Midbrain (tissue), 1 donor: ENCODE measurements at regions not wholly inside any gene's neighbourhood (a gene's known extent, or its start where the extent isn't known, plus 50 kb on each side); places are given as distances from the start of the nearest gene placed in this dataset.

Experiments
- DNase-seq: peaks from one replicate; lab custom pipeline; 2025; lab: John Stamatoyannopoulos, UW

DNA sequence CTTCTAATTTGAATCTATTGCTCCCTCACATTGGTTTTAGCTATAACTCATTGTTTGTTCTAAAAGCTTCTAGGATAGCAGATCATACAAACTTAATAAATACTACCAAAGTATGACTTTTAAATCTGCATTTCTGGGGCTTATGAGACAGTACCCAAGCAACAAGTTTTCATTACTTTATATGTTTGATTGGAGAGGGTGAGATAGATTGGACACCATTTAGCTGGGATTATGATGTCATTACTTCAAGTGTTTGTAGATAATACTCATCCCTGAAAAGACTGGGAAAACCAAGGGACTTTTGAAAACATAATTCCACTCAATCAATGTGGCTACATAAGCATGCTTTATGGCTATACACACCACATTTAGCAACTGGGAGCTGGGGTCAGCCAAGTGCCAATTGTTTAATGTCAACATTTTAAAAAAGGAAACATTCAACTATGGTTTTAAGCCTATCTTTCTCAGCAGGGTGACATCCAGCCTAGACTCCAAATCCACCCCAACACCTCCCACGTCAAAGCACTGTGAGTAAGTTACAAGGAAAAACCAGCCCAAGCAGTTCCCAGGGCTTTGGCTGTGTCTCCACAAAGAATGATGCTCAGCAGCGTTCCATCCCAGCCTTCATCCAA is 119.9 kb downstream of the ETAA1 start:
- DNase-seq, result no peak

GRCh38 chr2:67522148-67522547 is 125.0 kb downstream of the ETAA1 start:
- DNase-seq, result no peak

GRCh38 chr2:67524213-67524612 is 127.1 kb downstream of the ETAA1 start:
- no peak for DNase-seq

- DNase-seq, result no peak
Measured at GRCh38 chr2:67524777-67525176, 127.6 kb downstream of the ETAA1 start.

- DNase-seq, result no peak
Measured at GRCh38 chr2:67526283-67526682, 129.2 kb downstream of the ETAA1 start.

GRCh38 chr2:67528320-67528719 is 131.2 kb downstream of the ETAA1 start:
- no peak for DNase-seq

DNA sequence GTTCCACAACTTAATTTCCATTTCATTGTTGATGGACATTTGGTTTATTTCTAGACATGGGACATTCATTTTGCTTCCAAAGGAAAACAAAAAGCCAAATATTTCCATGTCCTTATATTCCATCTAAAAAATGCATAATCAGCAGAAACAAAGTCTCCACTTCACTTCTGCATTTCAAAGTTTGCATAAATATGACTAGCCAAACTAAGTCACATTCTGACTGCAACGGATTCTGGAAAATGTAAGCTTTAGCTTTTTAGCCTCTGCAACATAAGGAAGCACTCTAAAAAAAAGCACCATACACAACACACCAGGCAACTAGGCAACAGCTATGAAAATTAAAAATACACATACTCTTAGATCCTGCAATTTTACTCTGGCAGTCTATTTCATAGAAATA is 135.3 kb downstream of the ETAA1 start:
- DNase-seq, result no peak

- no peak for DNase-seq
Measured at GRCh38 chr2:67534745-67535144, 137.6 kb downstream of the ETAA1 start.

DNA sequence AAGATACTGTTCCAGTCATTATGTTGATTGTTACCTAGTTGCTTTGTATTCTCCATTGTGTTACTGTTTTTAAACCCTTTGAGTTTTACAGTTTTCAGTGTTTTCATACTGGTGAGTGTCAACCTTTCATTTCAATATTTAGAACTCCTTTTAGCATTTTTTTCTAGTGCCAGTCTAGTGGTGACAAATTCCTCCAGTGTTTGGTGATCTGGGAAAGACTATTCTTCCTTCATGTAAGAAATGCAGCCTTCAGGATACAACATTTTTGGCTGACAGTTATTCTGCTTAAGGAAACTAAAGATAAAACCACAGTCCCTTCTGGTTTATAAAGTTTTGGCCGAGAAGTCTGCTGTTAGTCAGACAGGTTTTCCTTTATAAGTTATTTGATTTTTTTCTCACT is 143.8 kb downstream of the ETAA1 start:
- DNase-seq, result no peak

- DNase-seq, result no peak
Measured at GRCh38 chr2:67544286-67544685, 147.2 kb downstream of the ETAA1 start.

DNA sequence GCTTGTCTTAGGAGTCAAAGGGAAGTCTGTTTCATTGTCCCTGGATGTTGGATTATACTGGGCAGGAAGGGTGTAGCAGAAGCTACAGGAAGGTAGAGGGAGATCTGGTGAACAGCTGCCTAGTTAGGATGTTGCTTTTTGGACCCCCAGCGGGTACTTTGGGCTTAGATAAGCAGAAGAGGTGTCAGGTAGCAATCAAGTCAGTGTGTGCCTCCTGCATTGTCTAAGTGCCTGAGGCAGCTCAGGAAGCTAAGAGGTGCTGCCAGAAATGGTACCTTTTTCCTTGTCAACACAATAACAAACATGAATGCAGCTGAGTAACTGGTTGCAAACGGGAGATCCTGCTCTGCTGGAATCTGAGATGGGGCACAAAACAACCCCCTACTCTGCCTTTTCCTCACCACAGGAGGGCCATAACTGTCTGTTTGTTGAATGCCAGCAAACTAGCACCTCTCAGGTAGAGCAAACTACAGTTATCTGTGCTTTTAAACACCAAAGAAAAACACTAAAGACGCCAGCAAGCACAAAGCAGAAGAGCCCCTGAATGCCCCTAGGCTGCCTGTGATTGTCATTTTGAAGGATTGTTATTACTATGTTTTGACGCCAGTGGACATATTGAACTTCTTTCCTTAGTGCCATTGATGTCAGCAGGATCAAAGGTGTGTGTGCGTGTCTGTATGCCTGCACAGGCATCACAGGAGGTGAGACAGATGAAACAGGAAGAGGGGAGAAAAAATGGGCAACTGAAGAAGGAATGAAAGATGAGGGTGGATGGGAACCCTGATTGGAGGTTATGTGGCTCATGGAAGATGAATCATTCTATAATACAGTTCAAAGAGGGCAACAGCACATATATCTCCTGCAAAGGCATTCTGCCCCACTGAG is 151.4 kb downstream of the ETAA1 start:
- DNase-seq, result no peak

DNA sequence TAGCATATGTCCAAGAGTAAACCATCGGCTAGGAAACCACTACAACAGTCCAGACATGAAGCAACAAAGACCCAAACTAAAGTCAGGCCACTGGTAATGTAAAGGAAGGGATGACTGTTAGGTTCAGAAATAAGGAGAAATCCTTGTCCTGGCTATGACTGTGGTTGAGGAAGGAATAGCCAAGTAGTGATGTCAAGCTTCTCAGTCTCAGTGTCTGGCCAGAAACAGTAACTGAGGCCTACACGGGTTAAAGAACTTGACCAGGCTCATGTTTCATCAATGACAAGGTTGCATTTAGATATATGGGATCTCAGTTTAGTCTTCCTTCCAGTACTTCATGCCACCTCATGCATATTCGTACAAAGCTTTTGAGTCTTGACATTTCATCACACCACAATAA is 162.0 kb downstream of the ETAA1 start:
- no peak for DNase-seq

DNA sequence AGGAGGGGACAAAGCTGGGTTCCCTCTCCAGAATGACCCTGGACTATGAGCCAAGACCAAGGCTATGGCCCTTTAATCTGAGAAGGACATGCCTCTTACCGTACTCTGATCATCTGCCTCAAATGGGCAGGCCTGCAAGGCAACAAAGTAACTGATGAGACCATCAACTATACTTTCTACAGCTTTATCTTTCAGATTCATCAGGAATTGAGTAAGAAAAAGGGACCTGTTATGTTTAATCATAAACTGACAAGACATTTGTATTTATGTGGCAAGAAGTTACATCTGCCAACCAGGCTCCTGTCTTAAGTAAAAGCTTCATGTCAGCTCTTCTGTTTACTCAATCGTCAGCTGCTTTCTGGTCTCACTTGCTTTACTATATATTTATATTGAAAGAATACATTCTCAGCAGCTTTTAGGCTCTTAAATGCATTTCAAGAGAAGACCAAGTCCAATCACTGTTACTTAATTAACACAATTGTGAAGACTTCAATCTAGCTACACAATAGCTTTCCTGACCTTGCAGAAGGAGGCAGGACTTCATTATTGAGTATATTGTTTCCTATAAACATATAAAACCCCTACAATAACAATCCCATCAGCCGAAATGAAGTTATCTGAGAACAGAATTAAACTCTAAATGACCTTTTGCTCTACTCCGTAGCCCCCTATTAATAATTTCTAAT is 163.8 kb downstream of the ETAA1 start:
- DNase-seq, result no peak

DNA sequence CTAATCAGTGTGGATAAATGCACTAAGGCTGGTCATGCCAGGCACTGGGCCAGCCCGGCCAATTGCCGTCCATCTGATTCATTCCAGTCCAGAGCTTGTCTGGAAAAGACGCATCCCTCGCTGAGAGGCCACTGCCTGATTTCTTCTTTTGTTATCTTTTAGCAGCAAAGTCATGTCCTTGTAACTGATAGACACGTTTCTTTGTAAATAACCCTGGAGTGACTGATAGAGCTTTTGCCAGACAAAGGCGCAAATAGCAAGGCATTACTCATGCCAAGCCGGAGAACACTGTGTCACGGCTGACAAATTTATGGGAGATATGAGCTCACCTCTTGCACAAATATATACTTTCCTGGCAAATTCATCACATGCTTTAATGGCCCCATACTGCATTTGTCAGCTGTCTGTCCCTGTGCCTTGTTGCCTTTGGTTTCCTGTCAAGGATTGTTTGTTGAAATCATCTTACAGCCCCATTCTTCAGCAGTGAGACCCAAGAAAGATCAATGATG is 164.4 kb downstream of the ETAA1 start:
- no peak for DNase-seq

GRCh38 chr2:67564076-67564475 is 166.9 kb downstream of the ETAA1 start:
- no peak for DNase-seq

DNA sequence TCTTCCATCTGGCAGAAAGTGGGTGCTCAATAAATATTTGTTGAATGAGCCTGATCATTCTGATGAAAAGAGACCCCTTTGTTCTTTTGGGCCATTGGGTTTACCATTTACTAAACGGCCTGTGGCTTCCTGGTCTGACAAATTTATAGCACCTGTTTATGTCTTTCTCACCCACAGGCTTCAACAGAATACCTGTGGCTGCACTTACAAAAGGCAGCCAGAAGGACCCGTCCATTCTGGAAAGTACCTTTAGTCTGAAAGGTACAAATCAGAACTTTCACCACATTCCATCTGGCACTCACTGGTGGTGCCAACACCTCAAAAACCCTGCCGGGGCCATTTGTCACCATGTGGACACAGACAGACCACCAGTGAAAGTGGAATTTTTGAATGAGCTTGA is 167.5 kb downstream of the ETAA1 start:
- no peak for DNase-seq

DNA sequence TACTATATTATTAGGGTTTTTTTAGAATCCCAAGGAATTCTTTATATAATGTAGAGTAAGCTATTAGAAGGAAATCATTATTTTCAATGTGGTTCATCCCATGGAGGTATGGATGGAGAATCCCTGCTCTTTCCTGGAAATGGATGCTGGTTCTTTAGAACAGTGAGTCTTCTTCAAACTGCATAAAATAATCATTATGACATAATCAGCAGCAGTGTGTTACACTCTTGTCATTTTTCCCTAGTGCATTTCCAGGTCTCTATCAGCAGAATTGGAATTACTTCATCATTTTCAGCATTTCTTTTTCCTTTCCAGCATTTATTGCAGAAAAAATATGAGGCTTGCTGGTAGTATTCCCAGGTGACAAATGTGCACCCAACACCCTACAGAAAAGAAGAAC is 168.1 kb downstream of the ETAA1 start:
- DNase-seq, result no peak

- no peak for DNase-seq
Measured at GRCh38 chr2:67565761-67566160, 168.6 kb downstream of the ETAA1 start.

DNA sequence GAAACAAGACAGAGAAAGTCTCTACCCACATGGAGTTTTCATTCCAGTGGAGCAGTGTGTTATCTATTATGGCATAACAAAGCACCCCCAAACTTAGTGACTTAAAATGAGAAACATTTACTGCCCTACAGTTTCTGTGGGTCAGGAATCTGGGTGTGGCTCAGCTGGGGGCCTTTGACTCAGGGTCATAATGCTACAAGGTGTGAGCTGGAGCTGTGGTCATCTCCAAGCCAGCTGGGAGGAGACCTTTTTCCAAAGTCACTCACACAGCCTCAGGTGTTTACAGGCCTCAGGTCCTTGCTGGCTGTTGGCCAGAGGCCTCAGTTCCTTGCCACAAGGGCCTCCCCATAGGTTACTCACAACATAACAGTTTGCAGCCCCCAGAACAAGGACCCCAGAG is 169.2 kb downstream of the ETAA1 start:
- no peak for DNase-seq

GRCh38 chr2:67566958-67567635 is 170.0 kb downstream of the ETAA1 start:
- no peak for DNase-seq

- no peak for DNase-seq
Measured at GRCh38 chr2:67567886-67568285, 170.8 kb downstream of the ETAA1 start.

DNA sequence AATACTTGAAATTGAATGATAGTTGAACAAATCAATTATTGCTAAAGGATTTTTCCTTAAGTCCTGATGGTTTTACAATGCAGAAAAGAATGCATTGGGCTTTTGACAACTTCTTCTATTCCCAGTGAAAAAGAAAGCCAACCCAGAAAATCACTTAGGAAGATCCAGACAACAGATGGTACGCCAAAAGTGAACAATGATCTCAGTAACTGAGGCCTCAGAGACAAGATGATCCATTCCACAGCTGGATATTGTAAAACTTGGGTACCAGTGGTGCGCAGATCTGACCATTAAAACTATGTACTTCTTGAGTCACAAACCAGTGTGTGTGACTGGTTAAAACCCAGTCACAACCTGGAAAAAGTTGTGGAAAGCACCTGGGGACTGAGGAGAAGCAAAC is 173.5 kb downstream of the ETAA1 start:
- DNase-seq, result no peak
